Activated CD4-positive, alpha-beta T cell treated with anti-CD3 and anti-CD28 coated beads, Interleukin-2, amount 10 ng/mL, durations not matched to agents 7 days and 5 days (primary cell): ENCODE measurements at regions not wholly inside any gene's neighbourhood (a gene's known extent, or its start where the extent isn't known, plus 50 kb on each side); places are given as distances from the start of the nearest gene placed in this dataset.

ENCODE experiments used
- CTCF ChIA-PET: fragments of 350-600 bp; sonication (Branson Sonifier 250); formaldehyde crosslinking; loops from one replicate; lab custom pipeline; 2021; ENCODE audit warnings: antibody characterized with exemption; lab: Charles Lee
- POLR2A ChIA-PET: fragments of 350-600 bp; sonication (Branson Sonifier 250); formaldehyde crosslinking; loops from one replicate; lab custom pipeline; 2021; ENCODE audit warnings: antibody characterized with exemption; lab: Charles Lee
- DNase-seq: peaks from one replicate; pipeline ENCODE4 v3.0.0-alpha.2; 2020
- H3K27ac Mint-ChIP-seq: one replicate; pipeline ENCODE4 v1.8.0; 2021; ENCODE audit warnings: mild to moderate bottlenecking, moderate library complexity, mixed read lengths
- H3K27me3 Mint-ChIP-seq: one replicate; pipeline ENCODE4 v1.8.0; 2021; ENCODE audit warnings: mixed read lengths
- H3K36me3 Mint-ChIP-seq: one replicate; pipeline ENCODE4 v1.8.0; 2021; ENCODE audit warnings: low read depth, mixed read lengths
- H3K4me1 Mint-ChIP-seq: one replicate; pipeline ENCODE4 v1.8.0; 2021; ENCODE audit warnings: mixed read lengths
- H3K4me3 Mint-ChIP-seq: one replicate; pipeline ENCODE4 v1.8.0; 2021; ENCODE audit warnings: mild to moderate bottlenecking, moderate library complexity, mixed read lengths
- H3K9me3 Mint-ChIP-seq: one replicate; pipeline ENCODE4 v1.8.0; 2021; ENCODE audit warnings: mixed read lengths

GRCh38 chr5:130896636-130897035 lies 268.4 kb downstream of the HINT1 start:
- no peak overlapping the region for H3K27ac Mint-ChIP-seq
- ChIA-PET POLR2A (no interaction called here), CTCF (no interaction called here)
- no peaks in the 10 kb centered on the region for H3K9me3 Mint-ChIP-seq
- no peaks in the 10 kb centered on the region for H3K36me3 Mint-ChIP-seq
- no peak overlapping the region for H3K4me3 Mint-ChIP-seq
- H3K27me3 Mint-ChIP-seq = peaks cover 7% of the 10 kb centered on the region
- no peaks in the 10 kb centered on the region for H3K4me1 Mint-ChIP-seq
- no peak for DNase-seq

- DNase-seq = no peak
- no peak overlapping the region for H3K27ac Mint-ChIP-seq
- H3K27me3 Mint-ChIP-seq = peaks cover 5% of the 10 kb centered on the region
- no peak overlapping the region for H3K4me3 Mint-ChIP-seq
- ChIA-PET POLR2A (no interaction called here), CTCF (no interaction called here)
- no peaks in the 10 kb centered on the region for H3K4me1 Mint-ChIP-seq
- H3K36me3 Mint-ChIP-seq = no peaks in the 10 kb centered on the region
- H3K9me3 Mint-ChIP-seq = no peaks in the 10 kb centered on the region
These were observed 272.1 kb downstream of the HINT1 start for GRCh38 chr5:130893006-130893405.

- peaks cover 19% of the 10 kb centered on the region for H3K27me3 Mint-ChIP-seq
- ChIA-PET CTCF (no interaction called here), POLR2A (no interaction called here)
- H3K9me3 Mint-ChIP-seq = no peaks in the 10 kb centered on the region
- no peak overlapping the region for H3K27ac Mint-ChIP-seq
- H3K36me3 Mint-ChIP-seq = no peaks in the 10 kb centered on the region
- peaks cover 4% of the 10 kb centered on the region for H3K4me1 Mint-ChIP-seq
- H3K4me3 Mint-ChIP-seq = no peak overlapping the region
- no peak for DNase-seq
These were observed 274.4 kb downstream of the HINT1 start for GRCh38 chr5:130890610-130891009.

- H3K36me3 Mint-ChIP-seq = no peaks in the 10 kb centered on the region
- CTCF ChIA-PET = interaction anchor here (0.7 kb wide), 1 partner anchor 65 kb away, joined by 3 read pairs; no protein-coding TSS in a partner anchor
These were observed 279.4 kb downstream of the HINT1 start for GRCh38 chr5:130885691-130886090.

GRCh38 chr5:130885027-130885426 lies 280.0 kb downstream of the HINT1 start:
- DNase-seq = no peak
- no peaks in the 10 kb centered on the region for H3K36me3 Mint-ChIP-seq
- CTCF ChIA-PET = interaction anchor here (0.7 kb wide), 1 partner anchor 64 kb away, joined by 3 read pairs; no protein-coding TSS in a partner anchor
- POLR2A ChIA-PET = no interaction called here
- H3K4me1 Mint-ChIP-seq = peaks cover 4% of the 10 kb centered on the region
- no peaks in the 10 kb centered on the region for H3K9me3 Mint-ChIP-seq
- H3K4me3 Mint-ChIP-seq = no peak overlapping the region
- no peak overlapping the region for H3K27ac Mint-ChIP-seq
- peaks cover 16% of the 10 kb centered on the region for H3K27me3 Mint-ChIP-seq

More at GRCh38 chr5:130885691-130886090, 279.4 kb downstream of the HINT1 start:
- DNase-seq = no peak
- H3K4me3 Mint-ChIP-seq = no peak overlapping the region
- POLR2A ChIA-PET = no interaction called here
- H3K27me3 Mint-ChIP-seq = peaks cover 16% of the 10 kb centered on the region
- no peaks in the 10 kb centered on the region for H3K9me3 Mint-ChIP-seq
- peaks cover 4% of the 10 kb centered on the region for H3K4me1 Mint-ChIP-seq
- H3K27ac Mint-ChIP-seq = no peak overlapping the region

GRCh38 chr5:130884023-130884422 lies 281.0 kb downstream of the HINT1 start:
- CTCF ChIA-PET = interaction anchor here (1.8 kb wide), 1 partner anchor 13 kb away, joined by 7 read pairs; no protein-coding TSS in a partner anchor
- Mint-ChIP-seq H3K4me3 (no peak overlapping the region), H3K4me1 (peaks cover 4% of the 10 kb centered on the region), H3K9me3 (no peaks in the 10 kb centered on the region), H3K27me3 (peaks cover 16% of the 10 kb centered on the region), H3K36me3 (no peaks in the 10 kb centered on the region), H3K27ac (no peak overlapping the region)
- POLR2A ChIA-PET = no interaction called here
- no peak for DNase-seq

GRCh38 chr5:130875656-130876055 lies 289.4 kb downstream of the HINT1 start:
- no peak for DNase-seq
- Mint-ChIP-seq H3K36me3 (no peaks in the 10 kb centered on the region), H3K4me1 (no peaks in the 10 kb centered on the region), H3K27me3 (no peaks in the 10 kb centered on the region), H3K9me3 (peaks cover 3% of the 10 kb centered on the region), H3K4me3 (no peak overlapping the region), H3K27ac (no peak overlapping the region)
- CTCF ChIA-PET = no interaction called here
- POLR2A ChIA-PET = no interaction called here

- Mint-ChIP-seq H3K36me3 (no peaks in the 10 kb centered on the region), H3K27ac (no peak overlapping the region), H3K9me3 (peaks cover 3% of the 10 kb centered on the region), H3K27me3 (no peaks in the 10 kb centered on the region), H3K4me1 (no peaks in the 10 kb centered on the region), H3K4me3 (no peak overlapping the region)
- DNase-seq = no peak
- ChIA-PET CTCF (no interaction called here), POLR2A (interaction anchor here (0.7 kb wide), 1 partner anchor 510 kb away, joined by 3 read pairs; no protein-coding TSS in a partner anchor)
These were observed 290.1 kb downstream of the HINT1 start for GRCh38 chr5:130874861-130875417.

- H3K27ac Mint-ChIP-seq = no peak overlapping the region
- peak; percentile 53 for DNase-seq
- no peak overlapping the region for H3K4me3 Mint-ChIP-seq
- POLR2A ChIA-PET = interaction anchor here (0.5 kb wide), 1 partner anchor 198 kb away, joined by 3 read pairs; no protein-coding TSS in a partner anchor
- no peaks in the 10 kb centered on the region for H3K36me3 Mint-ChIP-seq
- H3K4me1 Mint-ChIP-seq = no peaks in the 10 kb centered on the region
- CTCF ChIA-PET = interaction anchor here (0.6 to 2.0 kb wide), 11 partner anchors 9 to 549 kb away, joined by 3 to 11 read pairs (median 3); no protein-coding TSS in a partner anchor
- H3K27me3 Mint-ChIP-seq = no peaks in the 10 kb centered on the region
- peaks cover 3% of the 10 kb centered on the region for H3K9me3 Mint-ChIP-seq
These were observed 293.5 kb downstream of the HINT1 start for GRCh38 chr5:130871346-130872086.

GRCh38 chr5:130870691-130871090 lies 294.4 kb downstream of the HINT1 start:
- H3K9me3 Mint-ChIP-seq = peaks cover 3% of the 10 kb centered on the region
- H3K4me3 Mint-ChIP-seq = no peak overlapping the region
- ChIA-PET CTCF (interaction anchor here (0.8 to 2.0 kb wide), 5 partner anchors 9 to 239 kb away, joined by 3 to 11 read pairs (median 4); no protein-coding TSS in a partner anchor), POLR2A (no interaction called here)
- H3K27me3 Mint-ChIP-seq = no peaks in the 10 kb centered on the region
- no peaks in the 10 kb centered on the region for H3K36me3 Mint-ChIP-seq
- H3K4me1 Mint-ChIP-seq = no peaks in the 10 kb centered on the region
- H3K27ac Mint-ChIP-seq = no peak overlapping the region
- no peak for DNase-seq

GRCh38 chr5:130868186-130868840 lies 296.7 kb downstream of the HINT1 start:
- no peak for DNase-seq
- H3K9me3 Mint-ChIP-seq = peaks cover 2% of the 10 kb centered on the region
- no peaks in the 10 kb centered on the region for H3K36me3 Mint-ChIP-seq
- no peak overlapping the region for H3K27ac Mint-ChIP-seq
- H3K27me3 Mint-ChIP-seq = no peaks in the 10 kb centered on the region
- H3K4me3 Mint-ChIP-seq = no peak overlapping the region
- no peaks in the 10 kb centered on the region for H3K4me1 Mint-ChIP-seq
- CTCF ChIA-PET = no interaction called here
- POLR2A ChIA-PET = no interaction called here

- Mint-ChIP-seq H3K27me3 (peaks cover 12% of the 10 kb centered on the region), H3K9me3 (peaks cover 5% of the 10 kb centered on the region), H3K27ac (no peak overlapping the region), H3K36me3 (no peaks in the 10 kb centered on the region), H3K4me1 (no peaks in the 10 kb centered on the region), H3K4me3 (no peak overlapping the region)
- CTCF ChIA-PET = interaction anchor here (1.0 kb wide), 1 partner anchor 29 kb away, joined by 3 read pairs; no protein-coding TSS in a partner anchor
- DNase-seq = no peak
- POLR2A ChIA-PET = no interaction called here
These were observed 319.8 kb downstream of the HINT1 start for GRCh38 chr5:130845049-130845765.
